ENCODE measurements at regions not wholly inside any gene's neighbourhood (a gene's known extent, or its start where the extent isn't known, plus 50 kb on each side); places are given as distances from the start of the nearest gene placed in this dataset.
"Not testable (repeated sequence)": the region's sequence is repeated elsewhere in the genome, so short reads cannot be mapped to it uniquely, and the experiment has no call there.

DNA sequence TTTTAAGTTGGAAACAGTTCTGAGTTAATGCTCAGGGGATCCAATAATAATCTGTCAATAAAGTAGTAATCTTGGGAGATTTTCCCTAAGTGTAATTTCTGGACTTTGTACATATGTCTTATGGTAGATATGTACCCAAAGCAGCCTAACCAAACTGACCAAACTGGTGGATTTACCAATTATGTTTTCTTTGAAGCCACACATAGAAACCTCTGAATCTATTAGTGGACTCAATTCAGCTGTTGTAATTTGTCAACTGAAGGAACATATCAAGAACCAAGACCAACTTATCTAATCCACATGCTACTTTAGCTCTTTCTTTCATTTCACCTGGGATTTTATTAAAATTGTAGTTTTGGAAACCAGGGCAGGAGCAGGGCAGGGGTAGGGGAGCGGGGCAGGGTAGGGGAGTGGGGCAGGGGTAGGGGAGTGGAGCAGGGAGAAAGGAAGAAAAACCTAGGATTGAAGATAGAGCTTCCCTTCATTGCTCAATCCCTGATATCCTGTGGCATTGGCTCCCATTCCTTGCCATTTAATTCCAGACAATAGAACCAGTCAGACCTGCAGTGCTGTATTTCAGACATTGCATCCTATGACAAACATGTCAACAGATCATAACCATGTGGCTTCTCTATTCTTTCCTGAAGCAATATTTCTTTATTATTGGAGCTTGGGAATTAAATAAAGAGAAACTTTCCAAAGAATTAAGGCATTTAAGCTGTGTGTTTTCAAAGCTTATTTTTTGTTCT is 101.8 kb downstream of the NFKBIZ start:
- DNase-seq: no peak

DNA sequence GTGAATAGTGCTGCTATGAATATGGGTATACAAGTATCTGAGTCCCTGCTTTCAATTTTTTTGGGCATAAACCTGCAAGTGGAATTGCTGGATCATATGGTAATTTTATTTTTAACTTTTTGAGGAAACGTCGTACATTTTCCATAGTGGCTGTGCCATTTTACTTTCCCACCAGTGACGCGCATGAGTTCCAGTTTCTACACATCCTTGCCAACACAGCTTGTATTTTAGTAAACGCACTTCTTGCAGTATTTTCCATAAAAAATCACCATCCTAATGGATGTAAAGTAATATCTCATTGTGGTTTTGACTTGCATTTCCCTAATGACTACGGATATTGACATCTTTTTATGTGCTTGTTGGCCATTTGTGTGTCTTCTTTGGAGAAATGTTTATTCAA is 105.0 kb downstream of the NFKBIZ start:
- no peak for DNase-seq

DNA sequence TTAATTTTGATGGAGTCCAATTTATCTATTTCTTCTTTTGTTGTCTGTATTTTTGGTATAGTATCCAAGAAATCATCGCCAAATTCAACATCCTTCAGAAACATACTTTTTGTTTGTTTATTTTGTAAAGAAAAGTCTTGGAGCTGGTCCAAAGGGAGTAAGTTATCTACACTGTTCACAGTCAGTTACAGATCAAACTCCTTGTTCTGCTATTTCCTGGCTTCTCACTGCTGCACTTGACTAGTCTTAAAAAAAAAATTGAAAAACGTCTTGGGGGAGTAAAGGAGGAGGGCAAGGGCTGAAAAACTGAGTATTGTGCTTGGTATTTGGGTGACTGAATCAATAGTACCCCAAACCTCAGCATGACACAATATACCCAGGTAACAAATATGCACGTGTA is 105.6 kb downstream of the NFKBIZ start:
- no peak for DNase-seq

DNA sequence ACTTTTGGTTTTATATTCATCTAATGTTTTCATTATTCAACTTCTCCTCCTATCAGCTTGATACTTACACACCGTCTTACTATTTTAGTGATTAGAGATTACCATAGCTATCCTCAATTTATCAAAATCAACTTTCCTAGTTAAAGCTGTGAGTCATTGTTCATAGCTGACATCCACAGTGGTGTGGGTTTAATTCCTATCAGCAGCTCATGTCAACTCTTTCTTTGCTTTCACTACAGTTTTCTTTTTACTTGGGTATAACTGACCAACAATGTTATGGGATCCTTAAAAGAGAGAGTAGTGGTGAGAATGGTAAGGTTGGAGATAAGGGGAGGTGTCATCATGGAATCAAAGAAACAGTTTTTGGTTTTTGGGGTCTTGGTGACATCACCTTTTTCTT is 112.7 kb downstream of the NFKBIZ start:
- DNase-seq: no peak

DNA sequence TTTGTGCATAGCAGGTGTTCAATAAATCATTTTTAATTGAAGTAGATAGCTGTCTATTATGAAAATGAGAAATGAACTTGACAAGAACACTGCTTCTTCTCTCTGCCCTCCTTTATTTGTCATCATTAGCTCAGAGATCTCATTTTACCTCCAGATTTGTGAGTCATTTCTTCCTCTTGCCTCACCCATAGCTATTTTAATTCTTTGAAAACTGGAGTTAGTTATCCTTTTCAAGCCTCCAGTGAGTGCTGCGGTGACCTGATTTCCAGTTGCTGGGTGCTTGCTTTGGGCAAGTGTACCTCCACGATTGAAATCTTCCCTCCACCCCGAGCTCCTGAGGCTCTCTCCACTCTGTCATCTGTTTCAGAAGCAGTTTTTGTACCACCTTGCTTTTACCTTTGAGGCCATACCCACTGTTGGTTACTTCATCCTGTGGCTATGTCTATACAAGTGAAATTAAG is 114.6 kb downstream of the NFKBIZ start:
- DNase-seq: no peak

DNA sequence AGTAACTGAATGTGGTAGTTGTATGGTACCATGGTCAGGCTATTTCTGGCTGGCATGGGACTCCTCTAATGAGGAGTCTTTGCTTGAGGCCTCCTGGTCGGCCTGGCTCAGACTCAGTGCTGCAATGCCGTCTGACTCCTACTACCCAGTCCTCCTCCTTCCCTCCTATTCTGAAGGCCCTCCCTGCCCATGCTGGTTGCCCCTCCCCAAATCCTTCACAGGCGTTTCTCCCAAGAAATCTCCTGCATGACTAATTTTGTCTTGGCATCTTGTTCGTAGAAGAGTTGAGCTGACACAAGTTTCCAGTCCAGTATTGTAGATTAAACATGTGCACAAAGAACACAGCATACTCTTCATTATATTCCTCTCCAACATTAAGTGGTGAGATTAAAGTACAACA is 115.5 kb downstream of the NFKBIZ start:
- DNase-seq: no peak

DNA sequence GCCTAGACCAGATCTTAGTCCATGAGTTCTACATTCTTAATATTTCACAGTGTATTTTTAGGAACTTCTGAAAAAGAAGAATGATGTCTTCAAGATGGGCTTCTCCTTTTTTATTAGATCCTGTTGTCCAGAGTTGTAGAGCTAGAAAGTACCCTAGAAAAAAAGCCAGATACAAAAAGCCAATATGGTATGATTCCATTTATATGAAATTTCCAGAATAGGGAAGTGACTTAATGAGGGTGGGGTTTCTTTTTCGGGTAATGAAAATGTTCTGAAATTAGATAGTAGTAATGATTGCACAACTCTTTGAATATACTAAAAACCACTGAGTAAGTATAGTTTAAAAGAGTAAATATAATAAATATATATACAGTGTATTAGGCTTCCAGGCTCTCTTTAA is 116.9 kb downstream of the NFKBIZ start:
- no peak for DNase-seq

DNA sequence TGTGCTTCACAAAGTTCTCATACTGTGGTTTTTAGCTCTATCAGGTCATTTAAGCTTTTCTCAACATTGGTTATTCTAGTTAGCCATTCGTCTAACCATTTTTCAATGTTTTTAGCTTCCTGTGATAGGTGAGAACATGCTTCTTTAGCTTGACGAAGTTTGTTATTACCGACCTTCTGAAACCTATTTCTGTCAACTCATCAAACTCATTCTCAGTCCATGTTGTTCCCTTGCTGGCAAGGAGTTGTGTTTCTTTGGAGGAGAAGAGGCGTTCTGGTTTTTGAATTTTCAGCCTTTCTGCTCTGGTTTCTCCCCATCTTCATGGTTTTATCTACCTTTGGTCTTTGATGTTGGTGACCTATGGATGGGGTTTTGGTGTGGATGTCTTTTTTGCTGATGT is 120.9 kb downstream of the NFKBIZ start:
- no peak for DNase-seq

DNA sequence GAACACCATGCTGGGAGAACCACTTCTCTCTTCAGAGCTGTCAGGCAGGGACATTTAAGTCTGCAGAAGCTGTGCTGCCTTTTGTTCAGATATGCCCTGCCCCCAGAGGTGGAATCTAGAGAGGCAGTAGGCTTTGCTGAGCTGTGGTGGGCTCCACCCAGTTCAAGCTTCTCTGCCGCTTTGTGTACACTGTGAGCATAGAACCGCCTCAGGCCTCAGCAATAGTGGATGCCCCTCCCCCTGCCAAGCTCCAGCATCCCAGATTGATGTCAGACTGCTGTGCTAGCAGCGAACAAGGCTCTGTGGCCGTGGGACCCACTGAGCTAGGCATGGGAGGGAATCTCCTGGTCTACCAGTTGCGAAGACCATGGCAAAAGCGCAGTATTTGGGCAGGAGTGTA is 121.6 kb downstream of the NFKBIZ start:
- no peak for DNase-seq

DNA sequence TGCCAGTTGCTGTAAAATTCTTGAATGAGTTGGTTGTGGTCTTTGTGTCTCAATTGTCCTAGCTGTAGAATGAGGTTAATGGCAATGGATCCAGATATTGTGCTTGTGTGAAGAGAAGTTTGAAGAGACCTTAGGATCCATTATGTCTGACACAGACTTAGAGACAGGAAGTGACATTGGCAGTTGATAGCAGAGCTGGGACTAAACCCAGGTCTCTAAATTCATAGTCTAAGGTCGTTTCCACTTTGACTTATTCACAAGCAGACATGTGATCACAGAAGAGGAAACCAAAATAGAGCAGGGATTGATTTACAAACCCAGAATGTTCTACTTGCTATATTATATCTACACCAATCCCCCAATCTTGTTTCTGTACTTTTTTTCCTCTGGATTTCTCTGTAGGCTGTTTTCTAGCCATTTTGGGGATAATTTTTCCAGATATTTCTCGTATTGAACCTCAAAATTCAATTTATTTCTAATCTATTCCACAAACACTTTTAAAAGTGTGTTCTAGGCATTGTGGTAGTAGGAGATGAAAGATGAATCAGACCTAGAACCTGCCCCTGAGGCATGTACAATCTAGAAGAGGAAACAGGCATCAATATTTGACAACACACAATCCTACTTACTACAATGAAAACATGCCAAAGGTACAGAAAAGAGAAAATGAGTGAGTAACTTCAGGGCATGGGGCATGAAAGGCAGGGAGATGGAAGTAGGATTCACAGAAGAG is 123.3 kb downstream of the NFKBIZ start:
- no peak for DNase-seq

DNA sequence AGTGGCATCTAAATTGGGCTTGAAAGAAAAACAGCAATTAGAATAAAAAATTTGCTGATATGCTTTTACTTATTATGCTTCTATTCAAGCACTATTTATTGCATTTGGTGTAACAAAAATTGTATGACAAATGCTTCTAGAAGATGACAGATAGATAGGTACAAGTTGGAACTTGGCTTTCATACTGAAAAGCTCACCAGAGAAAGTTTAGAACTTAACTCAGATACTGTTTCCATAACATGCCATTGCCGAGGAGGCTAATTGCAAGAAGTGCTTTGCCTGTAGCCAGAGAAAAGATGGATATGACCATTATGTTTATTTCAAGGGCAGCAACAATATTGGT is 123.8 kb downstream of the NFKBIZ start:
- no peak for DNase-seq

DNA sequence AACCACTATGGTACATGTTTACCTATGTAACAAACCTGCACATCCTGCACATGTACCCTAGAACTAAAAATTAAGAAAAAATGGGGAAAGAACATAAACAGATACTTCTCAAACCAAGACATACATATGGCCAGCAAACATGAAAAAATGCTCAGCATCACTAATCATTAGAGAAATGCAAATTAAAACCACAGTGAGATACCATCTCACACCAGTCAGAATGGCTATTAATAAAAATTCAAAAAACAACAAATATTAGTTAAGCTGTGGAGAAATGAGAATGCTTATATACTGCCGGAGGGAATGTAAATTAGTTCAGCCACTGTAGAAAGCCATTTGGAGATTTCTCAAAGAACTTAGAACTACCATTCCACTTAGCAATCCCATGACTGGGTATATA is 126.1 kb downstream of the NFKBIZ start:
- DNase-seq: not testable (repeated sequence)

DNA sequence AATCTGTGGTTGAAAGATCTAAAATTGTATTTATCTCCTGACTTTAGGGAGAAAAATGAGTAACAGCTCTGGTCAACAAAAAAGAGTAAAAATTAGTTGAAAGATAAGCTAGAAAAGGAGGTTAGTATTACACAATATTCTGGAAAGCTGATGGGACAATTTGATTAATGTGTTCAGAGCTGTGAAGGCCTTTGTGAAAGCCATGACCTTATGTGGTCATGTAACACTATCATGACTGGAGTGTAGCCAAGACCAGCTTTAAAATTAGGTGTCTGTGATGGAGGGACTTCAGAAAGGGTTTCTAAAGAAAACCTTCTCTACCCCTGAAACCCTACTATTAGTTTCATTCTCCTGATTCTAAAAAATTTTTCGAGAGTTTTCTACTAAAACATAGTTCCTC is 127.2 kb downstream of the NFKBIZ start:
- DNase-seq: no peak

DNA sequence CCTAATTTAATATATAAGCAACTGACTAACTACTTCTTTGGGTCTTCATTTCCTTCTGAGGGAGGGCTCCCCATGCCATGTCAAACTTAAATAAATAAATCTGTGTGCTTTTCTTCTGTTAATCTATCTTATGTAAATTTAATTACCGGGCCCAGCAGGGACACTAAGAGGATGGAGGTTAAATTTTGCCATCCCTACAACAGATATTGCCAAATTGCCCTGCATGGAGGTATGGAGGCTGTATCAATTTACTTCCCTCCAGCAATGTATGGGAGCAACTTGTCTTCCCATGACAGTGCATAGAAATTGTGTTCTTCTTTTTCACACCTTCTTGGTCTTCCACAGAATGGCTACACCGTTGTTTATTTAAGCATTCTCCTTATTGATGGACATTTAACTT is 129.0 kb downstream of the NFKBIZ start:
- no peak for DNase-seq

DNA sequence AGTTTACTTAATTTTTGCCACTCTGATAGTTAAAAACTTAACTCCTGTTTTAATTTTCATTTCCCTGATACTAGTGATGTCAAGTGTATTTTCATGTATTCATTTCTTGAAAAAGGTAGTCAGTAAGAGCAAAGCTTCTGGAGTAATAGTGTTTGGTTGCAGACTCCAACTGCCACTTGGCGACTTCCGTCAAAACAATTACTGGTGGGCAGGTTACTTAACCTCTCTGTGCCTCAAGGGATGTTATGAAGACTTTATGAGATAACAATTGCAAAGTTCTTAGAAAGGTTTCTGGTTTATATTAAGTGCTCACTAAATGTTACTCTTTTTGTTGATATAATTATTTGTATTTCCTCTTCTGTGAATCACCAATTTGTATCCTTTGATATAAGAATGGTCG is 129.7 kb downstream of the NFKBIZ start:
- DNase-seq: no peak

DNA sequence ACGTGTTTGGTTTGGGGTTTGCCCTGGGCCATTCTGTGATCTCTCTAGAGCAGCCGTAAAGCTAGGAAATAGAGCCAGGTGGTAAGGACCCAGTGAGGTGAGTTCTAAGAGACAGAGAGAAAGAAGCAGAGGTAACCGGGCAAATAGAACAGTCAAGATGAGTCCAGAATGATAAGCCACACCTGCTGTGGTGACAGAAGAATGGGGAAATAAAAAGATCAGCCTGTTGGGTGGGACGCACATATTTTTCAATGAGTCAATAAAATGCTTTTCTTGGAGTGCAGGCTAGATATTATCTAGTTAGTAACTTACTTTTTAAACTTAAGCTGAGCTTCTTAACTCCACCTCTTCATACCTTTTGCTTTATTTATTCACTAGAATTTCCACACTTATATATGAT is 135.0 kb downstream of the NFKBIZ start:
- no peak for DNase-seq

DNA sequence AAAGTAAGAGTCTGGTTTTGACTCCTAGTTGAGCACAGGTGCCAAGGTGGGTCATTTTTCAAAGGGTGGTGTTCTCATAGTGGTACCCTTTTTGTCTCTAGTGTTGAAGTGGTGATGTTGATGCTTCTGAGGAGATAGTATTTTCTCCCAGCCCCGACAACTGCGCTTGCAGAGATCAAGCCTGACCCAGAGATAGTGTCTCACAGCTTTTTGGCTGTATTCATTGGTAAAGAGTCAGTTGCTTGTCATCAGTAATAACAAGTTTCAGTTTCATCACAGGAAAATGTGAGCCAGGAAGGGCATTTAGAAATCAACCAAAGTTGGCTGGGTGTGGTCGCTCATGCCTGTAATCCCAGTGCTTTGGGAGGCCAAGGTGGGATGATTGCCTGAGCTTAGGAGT is 139.3 kb downstream of the NFKBIZ start:
- DNase-seq: no peak

DNA sequence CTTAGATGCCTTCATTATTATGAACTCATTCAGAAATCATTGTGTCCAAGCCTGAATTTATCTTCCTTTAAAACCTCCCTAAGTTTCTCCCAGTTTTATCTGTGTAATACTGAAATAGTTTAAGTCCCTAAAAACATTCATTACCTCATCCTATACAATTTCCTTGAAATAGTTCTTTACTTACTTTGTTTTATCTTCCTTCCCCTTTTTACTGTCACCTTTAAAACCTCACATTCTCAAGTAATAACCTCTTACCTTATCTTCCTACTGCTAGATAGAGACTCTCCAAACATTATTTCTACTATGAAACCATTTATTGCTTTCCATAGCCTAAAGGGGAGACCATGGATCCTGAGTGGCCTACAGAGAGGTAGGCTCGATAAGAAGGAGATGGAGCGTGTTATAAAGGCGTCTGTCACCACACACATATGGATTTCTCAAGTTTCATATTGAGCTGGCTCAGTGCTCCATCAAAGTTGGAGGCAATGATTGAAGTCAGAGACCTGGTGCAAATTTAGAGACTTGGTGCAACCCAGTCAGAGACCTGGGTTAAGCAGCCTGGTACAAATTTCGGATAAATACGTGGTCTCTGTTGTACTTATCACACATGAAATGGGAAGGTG is 140.4 kb downstream of the NFKBIZ start:
- DNase-seq: no peak

DNA sequence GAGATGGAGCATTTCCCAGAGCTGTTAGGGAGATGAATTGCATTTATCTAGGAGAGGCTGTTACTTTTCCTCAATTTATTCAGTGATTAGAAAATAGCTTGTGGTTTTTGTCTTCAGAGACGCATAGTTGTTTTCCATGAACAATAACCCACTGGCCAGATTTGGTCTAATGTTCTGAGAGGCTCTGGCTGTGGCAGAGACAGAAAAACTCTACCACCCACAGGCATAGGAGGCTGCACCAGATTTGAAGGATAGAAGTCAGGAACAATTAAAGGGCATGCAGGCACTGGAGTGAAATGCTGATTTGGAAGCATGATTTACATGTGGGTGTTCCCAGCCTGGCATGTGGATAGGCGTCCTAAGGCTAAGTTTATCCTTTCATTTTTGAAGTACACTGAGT is 143.5 kb downstream of the NFKBIZ start:
- no peak for DNase-seq

DNA sequence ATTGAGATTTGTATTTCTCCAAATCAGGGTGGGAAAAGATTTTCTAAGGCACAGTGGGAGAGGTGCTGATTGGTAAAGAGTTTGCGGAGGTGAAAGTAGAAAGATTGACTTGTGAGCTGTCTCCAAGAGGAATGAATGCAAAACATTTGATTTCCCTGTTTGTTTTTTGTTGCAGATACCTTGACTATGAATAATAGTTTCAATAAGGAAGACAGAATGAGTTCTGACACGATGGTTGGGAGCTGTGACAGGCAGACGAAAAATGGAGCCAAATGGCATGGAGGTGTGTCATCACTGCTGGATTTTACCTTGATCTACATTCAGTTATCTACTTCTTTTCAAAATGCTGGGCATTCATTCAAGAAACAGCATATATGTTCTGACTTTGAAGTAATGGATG is 145.1 kb downstream of the NFKBIZ start:
- DNase-seq: no peak

DNA sequence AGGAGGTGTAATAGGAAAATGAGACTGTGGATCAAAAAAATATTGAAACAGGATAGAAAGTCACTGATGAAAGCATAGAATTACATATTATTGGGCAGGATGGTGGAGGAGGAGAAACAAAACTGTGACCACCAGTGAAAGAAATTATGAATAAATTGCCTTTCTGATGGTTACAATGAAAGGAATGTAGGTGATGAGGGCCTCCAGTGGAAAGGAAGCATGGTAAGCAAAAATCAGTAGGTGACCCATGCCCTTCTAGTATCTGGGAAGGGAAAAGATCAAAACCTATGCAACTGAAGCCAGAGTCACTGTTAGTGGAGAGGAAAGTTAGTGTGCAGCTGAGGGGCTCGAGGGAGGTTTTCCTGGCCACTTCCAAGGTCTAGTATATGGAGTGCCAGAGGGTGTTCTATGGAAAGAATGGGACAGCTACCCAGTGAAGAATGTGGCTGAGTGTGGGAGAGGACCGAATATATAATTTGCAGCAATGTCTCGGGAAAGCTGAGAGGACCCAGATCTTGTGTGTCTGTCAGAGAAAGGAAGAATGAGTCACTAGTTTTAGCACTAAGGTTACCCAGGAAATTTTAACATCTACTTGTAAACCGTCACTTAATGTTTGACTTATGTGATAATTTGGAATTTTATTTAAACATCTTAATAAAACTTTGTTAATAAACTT is 146.2 kb downstream of the NFKBIZ start:
- DNase-seq: no peak

DNA sequence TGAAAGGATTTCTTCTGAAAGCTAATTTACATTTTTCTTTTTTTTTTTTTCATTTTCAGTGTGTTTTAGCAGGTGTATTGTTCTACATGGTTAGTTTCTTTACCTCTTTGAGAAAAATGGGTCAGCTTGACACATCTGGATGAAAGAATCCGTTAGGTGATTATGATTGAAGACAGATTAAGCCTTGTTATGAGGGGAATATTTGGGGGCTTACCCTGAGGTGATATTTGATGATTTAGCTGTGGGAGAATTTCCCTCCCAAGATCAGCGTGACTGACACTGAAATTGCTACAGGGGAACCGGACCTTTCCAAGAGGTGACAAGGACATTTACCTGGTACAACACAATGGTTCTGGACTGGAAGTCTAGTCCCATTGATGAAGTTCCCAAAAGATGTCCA is 147.5 kb downstream of the NFKBIZ start:
- no peak for DNase-seq

DNA sequence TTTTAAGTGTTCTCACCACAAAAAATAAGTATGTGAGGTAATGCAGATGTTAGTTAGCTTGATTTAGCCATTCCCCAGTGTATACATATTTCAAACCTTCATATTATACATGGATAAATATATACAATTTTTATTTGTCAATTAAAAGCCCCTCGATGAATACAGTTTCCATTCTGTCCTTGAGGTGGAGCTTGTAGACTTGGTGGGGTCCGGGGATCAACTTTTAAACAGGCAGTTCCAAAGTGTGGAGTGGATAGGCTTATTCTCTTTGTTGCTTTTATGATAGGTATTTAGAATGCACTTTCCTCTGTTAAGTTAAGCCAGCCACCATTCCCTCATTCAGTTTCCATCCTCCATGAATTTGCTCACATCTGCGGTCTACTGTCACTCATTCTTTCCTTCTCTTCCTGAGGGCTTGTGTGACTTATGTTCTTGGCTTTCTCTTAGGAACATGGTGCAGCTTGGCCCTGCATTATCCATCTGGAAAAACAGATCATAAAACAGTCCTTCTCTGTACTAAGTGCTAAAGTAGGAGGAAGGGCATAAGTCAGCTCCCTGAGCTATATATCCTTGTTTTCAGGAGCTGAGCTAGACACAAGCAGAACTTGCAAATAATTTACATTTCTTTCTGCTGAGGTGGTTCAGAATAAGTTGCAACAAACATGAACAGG is 149.1 kb downstream of the NFKBIZ start:
- DNase-seq: no peak

All from activated CD4-positive, CD25-positive, alpha-beta regulatory T cell treated with anti-CD3 and anti-CD28 coated beads, Interleukin-2, amount 50 U/mL, for 72 hours (primary cell).